ENCODE measurements at regions not wholly inside any gene's neighbourhood (a gene's known extent, or its start where the extent isn't known, plus 50 kb on each side); places are given as distances from the start of the nearest gene placed in this dataset.

DNA sequence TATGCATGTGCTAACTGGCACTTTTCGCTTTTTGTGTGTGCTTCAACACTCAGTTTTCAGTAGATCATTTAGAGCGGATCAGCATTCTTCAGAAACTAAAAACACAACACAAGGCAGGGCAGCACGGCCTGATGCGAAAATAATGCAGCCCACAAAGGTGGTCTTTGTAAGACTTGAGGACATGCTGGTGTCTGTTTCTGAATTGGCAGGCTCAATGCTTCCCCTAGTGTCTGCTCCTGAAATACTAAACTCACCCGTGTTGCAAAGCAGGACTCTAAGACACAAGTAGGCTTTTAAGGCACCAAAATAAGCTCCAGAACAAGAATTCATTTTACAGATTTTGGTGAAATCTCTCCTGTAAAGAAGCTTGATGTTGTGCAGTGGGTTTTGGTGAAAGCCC, 676.5 kb downstream of the TENT5A start:
- TF ChIP-seq, protein P1, sequence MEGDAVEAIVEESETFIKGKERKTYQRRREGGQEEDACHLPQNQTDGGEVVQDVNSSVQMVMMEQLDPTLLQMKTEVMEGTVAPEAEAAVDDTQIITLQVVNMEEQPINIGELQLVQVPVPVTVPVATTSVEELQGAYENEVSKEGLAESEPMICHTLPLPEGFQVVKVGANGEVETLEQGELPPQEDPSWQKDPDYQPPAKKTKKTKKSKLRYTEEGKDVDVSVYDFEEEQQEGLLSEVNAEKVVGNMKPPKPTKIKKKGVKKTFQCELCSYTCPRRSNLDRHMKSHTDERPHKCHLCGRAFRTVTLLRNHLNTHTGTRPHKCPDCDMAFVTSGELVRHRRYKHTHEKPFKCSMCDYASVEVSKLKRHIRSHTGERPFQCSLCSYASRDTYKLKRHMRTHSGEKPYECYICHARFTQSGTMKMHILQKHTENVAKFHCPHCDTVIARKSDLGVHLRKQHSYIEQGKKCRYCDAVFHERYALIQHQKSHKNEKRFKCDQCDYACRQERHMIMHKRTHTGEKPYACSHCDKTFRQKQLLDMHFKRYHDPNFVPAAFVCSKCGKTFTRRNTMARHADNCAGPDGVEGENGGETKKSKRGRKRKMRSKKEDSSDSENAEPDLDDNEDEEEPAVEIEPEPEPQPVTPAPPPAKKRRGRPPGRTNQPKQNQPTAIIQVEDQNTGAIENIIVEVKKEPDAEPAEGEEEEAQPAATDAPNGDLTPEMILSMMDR (IDR thresholded peaks at IDR 0.05; ENCODE audit: low read depth, low read length), result peak; percentile 73
- in situ Hi-C loops (cut with HindIII; ENCODE audit: low sequenced_read_pairs), result no loop called here
- no peak overlapping the region for H3K4me3 ChIP-seq (ENCODE audit: low read depth, low read length)
- DNase-seq (ENCODE audit: low read depth, low spot score), result peak; percentile 28

DNA sequence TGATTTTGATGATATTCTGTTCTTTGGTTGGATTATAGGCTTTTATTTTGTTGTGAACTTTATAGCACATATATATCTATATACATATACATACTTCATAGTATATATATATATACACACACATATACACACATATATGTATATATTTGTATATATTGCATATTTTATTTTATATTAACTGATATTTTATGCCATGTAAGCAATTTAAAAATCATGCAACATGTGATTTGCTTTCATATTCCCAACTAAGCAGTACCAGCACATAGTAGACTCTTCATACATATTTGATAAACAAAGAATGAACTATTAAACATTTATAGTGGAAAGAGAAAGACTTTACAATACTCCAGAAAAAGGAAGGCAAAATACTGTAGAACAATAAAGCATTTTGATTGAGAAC, 679.2 kb downstream of the TENT5A start:
- in situ Hi-C loops (cut with HindIII; ENCODE audit: low sequenced_read_pairs), result no loop called here
- DNase-seq (ENCODE audit: low read depth, low spot score), result no peak
- H3K4me3 ChIP-seq (ENCODE audit: low read depth, low read length), result no peak overlapping the region
- TF ChIP-seq, protein P1 (IDR thresholded peaks at IDR 0.05; ENCODE audit: low read depth, low read length), result no peak

DNA sequence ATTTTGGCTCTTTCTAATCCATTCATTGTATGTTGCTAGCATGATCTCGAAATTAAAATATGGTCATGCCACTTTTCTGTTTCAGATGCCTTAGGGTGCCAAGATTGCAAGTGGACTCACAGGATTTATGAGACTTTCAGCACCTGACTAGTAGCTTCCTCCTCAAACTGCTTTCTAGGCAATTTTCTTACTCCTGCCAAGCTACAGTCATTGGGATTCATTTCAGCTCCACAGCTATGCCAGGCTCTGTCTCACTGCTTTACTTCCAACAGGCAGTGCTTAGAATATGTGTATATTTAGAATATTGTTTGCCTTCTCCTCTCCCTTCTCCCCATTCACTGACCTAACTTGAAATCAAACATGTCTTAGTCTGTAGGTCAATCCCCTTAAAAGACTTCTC, 681.4 kb downstream of the TENT5A start:
- TF ChIP-seq, protein P1 (IDR thresholded peaks at IDR 0.05; ENCODE audit: low read depth, low read length), result no peak
- H3K4me3 ChIP-seq (ENCODE audit: low read depth, low read length), result no peak overlapping the region
- no peak for DNase-seq (ENCODE audit: low read depth, low spot score)
- in situ Hi-C loops (cut with HindIII; ENCODE audit: low sequenced_read_pairs), result no loop called here

DNA sequence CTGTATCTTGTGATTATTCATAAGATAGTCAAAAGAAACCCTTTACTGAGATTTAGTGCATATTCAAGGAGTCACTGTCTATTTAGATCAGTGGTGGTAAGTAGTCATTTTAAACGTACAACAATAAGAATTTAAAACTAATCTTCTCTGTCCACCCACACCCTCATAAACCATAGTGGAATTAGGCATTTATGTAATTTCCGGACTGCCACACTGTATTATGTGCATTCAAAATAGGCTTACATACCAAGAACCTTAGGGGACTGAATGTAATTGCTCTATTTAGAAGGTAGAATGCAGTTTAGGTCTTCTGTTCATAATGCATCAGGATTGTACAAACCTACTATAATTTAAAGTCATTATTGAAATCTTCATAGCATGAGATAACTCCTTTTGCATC, 685.4 kb downstream of the TENT5A start:
- no peak overlapping the region for H3K4me3 ChIP-seq (ENCODE audit: low read depth, low read length)
- TF ChIP-seq, protein P1 (IDR thresholded peaks at IDR 0.05; ENCODE audit: low read depth, low read length), result no peak
- in situ Hi-C loops (cut with HindIII; ENCODE audit: low sequenced_read_pairs), result no loop called here
- DNase-seq (ENCODE audit: low read depth, low spot score), result no peak

DNA sequence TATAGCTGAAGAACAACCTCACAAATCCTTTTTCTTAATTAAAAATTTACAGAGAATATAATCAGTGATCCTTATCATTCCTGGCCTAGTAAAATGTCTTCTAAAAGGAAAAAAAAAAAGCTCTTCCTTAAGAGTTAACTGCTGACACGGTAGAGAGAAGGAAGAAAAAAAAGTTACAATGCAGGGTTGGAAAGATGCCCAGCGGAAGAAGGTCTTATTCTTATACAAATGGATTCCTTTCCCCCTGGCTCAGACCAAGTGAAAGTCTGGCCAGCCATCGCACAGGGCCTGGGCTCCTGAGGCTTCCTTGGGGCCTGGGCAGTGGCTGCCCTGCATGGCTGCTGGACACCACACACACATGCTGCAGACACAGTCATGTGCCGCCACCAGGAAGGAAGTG, 688.6 kb downstream of the TENT5A start:
- no peak overlapping the region for H3K4me3 ChIP-seq (ENCODE audit: low read depth, low read length)
- in situ Hi-C loops (cut with HindIII; ENCODE audit: low sequenced_read_pairs), result no loop called here
- TF ChIP-seq, protein P1 (IDR thresholded peaks at IDR 0.05; ENCODE audit: low read depth, low read length), result no peak
- DNase-seq (ENCODE audit: low read depth, low spot score), result no peak

DNA sequence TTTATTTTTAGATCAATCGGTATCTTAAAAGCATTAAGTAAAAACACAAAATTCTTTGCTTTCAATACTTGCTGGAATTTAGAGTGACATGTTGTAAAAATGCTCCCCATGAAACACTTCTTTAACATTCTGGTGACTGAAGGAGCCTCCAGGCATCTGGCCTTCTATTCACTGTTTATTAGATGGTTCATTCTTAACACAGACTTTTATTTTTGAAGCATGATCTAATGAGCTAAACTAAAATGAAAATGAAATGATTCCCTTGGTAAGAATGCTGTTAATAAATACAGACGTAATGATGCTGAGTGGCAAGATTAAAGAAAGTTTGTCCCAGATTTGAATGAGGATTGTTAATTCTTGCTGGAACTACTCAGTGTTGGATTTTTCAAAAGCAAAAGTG, 698.4 kb downstream of the TENT5A start:
- no peak overlapping the region for H3K4me3 ChIP-seq (ENCODE audit: low read depth, low read length)
- in situ Hi-C loops (cut with HindIII; ENCODE audit: low sequenced_read_pairs), result no loop called here
- DNase-seq (ENCODE audit: low read depth, low spot score), result no peak
- TF ChIP-seq, protein P1 (IDR thresholded peaks at IDR 0.05; ENCODE audit: low read depth, low read length), result no peak

DNA sequence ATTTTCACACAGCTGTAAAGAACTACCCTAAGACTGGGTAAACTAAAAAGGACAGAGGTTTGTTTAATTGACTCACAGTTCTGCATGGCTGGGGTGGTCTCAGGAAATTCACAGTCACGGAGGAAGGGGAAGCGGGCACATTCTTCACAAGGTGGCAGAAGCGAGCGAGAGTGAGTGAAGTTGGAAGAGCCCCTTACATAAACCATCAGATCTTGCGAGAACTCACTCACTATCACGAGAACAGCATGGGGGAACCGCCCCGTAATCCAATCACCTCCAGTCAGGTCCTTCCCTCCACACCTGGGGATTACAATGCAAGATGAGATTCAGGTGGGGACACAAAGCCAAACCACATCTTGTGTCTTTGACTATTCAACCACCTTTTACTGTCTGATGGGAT, 700.5 kb downstream of the TENT5A start:
- no peak overlapping the region for H3K4me3 ChIP-seq (ENCODE audit: low read depth, low read length)
- in situ Hi-C loops (cut with HindIII; ENCODE audit: low sequenced_read_pairs), result no loop called here
- TF ChIP-seq, protein P1 (IDR thresholded peaks at IDR 0.05; ENCODE audit: low read depth, low read length), result no peak
- DNase-seq (ENCODE audit: low read depth, low spot score), result no peak
